Fibroblast of lung (primary cell): ENCODE measurements at regions not wholly inside any gene's neighbourhood (a gene's known extent, or its start where the extent isn't known, plus 50 kb on each side); places are given as distances from the start of the nearest gene placed in this dataset.

Source experiments
- EZH2 ChIP-seq: IDR thresholded peaks from 2 replicates; pipeline ENCODE4 v1.5.1; 2012; ENCODE audit warnings: low read length, control low read depth, mild to moderate bottlenecking; ENCODE audit errors: missing control alignments
- TF ChIP-seq, protein P1 (sequence below), 2 donors: IDR thresholded peaks in 1 of 2; conservative IDR thresholded peaks in 1 of 2; 1 replicate in 1 of 2; 2 replicates in 1 of 2; pipeline ENCODE4 v1.5.1; 2011 to 2012; ENCODE audit warnings: low read length in 2 of 2, control low read depth in 1 of 2, inconsistent platforms in 1 of 2, low read depth in 1 of 2, mild to moderate bottlenecking in 1 of 2

DNA sequence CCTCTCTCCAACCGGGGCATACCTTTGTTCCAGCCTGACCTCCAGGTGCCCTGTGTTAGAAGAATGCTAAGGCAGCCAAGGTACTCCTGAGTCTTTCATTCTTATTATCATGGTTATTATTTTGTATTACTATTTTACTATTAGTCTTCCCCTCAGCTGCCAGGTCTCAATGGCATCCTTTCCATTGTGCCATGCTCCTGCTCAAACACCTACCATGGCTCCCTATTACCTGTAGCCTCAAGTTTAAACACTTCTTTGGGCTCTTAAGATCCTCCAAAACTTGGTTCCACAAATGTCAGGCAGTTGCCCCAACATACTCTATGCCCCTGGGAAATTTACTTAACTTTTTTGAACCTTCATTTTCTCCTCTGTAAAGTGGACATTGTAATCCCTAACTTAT is 130.4 kb downstream of the CHST1 start:
- no peak for TF ChIP-seq EZH2
- TF ChIP-seq, protein P1, sequence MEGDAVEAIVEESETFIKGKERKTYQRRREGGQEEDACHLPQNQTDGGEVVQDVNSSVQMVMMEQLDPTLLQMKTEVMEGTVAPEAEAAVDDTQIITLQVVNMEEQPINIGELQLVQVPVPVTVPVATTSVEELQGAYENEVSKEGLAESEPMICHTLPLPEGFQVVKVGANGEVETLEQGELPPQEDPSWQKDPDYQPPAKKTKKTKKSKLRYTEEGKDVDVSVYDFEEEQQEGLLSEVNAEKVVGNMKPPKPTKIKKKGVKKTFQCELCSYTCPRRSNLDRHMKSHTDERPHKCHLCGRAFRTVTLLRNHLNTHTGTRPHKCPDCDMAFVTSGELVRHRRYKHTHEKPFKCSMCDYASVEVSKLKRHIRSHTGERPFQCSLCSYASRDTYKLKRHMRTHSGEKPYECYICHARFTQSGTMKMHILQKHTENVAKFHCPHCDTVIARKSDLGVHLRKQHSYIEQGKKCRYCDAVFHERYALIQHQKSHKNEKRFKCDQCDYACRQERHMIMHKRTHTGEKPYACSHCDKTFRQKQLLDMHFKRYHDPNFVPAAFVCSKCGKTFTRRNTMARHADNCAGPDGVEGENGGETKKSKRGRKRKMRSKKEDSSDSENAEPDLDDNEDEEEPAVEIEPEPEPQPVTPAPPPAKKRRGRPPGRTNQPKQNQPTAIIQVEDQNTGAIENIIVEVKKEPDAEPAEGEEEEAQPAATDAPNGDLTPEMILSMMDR (conservative IDR thresholded peaks at IDR 0.05 in 1 of 2, IDR thresholded peaks at IDR 0.05 in 1 of 2; ENCODE audit: low read depth in 1 of 2, low read length in 2 of 2): no peak
